Prostate gland (tissue), 2 donors: ENCODE measurements at regions not wholly inside any gene's neighbourhood (a gene's known extent, or its start where the extent isn't known, plus 50 kb on each side); places are given as distances from the start of the nearest gene placed in this dataset.

Experiments
- DNase-seq: peaks from one replicate; pipeline ENCODE4 v3.0.0-alpha.2; 2019; ENCODE audit warnings: low spot score
- H3K27ac ChIP-seq, 2 donors: fragments of 200-600 bp; sonication (generic); 2 replicates each; pipeline ENCODE4 v1.5.1; 2017 to 2019
- H3K27me3 ChIP-seq: fragments of 200-600 bp; sonication (generic); replicated peaks from 2 replicates; pipeline ENCODE4 v1.5.1; 2019; ENCODE audit not compliant: insufficient read depth
- H3K36me3 ChIP-seq, 2 donors: fragments of 200-600 bp; sonication (generic); 1 replicate in 1 of 2; 2 replicates in 1 of 2; pipeline versions ENCODE4 v1.5.1 to v1.8.1; 2017 to 2019
- H3K4me1 ChIP-seq: fragments of 200-600 bp; sonication (generic); replicated peaks from 2 replicates; pipeline ENCODE4 v1.5.1; 2019
- H3K4me3 ChIP-seq, 2 donors: fragments of 200-600 bp; sonication (generic); 2 replicates each; pipeline ENCODE4 v1.5.1; 2017 to 2019
- H3K9me3 ChIP-seq: fragments of 200-600 bp; sonication (generic); 2 replicates; pipeline ENCODE4 v1.5.1; 2017
- POLR2A ChIP-seq: fragments of 450-650 bp; IDR thresholded peaks from one replicate; pipeline ENCODE4 v1.6.1; 2016; ENCODE audit warnings: antibody characterized with exemption, mild to moderate bottlenecking
- POLR2AphosphoS5 ChIP-seq: sonication (generic); formaldehyde crosslinking; IDR thresholded peaks from one replicate; pipeline ENCODE4 v1.6.1; 2017; ENCODE audit warnings: antibody characterized with exemption
- WGBS: methylation state at CpG from one replicate; pipeline ENCODE4 v1.1.5; 2018; 5-methylcytosine and 5-hydroxymethylcytosine counted together
- intact Hi-C: fragments of 100-400 bp; cut with DNase I; formaldehyde crosslinking; loops from one replicate; pipeline ENCODE4 v1.14.2; 2022
- TF ChIP-seq, protein P1 (sequence below), 4 experiments: fragments of 200-600 bp in 2 of 4; fragments of 450-650 bp in 2 of 4; sonication (generic) in 2 of 4; IDR thresholded peaks; 1 replicate in 3 of 4; 2 replicates in 1 of 4; pipeline ENCODE4 v1.5.1; 2016 to 2019; ENCODE audit warnings: antibody characterized with exemption in 4 of 4, mild to moderate bottlenecking in 2 of 4, moderate library complexity in 2 of 4

DNA sequence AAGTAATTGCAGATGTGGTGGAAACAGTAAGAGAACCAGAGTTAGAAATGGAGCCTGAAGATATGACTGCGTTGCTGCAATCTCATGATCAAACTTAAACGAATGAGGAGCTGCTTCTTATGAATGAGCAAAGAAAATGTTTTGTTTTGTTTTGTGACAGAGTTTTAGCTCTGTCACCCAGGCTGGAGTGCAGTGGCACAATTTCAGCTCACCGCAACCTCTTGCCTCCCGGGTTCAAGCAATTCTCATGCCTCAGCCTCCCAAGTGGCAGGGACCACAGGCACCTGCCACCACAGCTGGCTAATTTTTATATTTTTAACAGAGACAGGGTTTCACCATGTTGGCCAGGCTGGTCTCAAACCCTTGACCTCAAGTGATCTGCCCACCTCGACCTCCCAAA is 53.3 kb upstream of the NFASC start:
- no peaks in the 10 kb centered on the region for H3K36me3 ChIP-seq
- no peak overlapping the region for H3K4me3 ChIP-seq
- DNase-seq, result no peak
- peaks cover 6% of the 10 kb centered on the region for H3K4me1 ChIP-seq
- WGBS, result 93% methylated on average over 5 of the region's 5 CpGs
- no peaks in the 10 kb centered on the region for H3K9me3 ChIP-seq
- no peak overlapping the region for H3K27ac ChIP-seq
- intact Hi-C loops, result no loop called here
- TF ChIP-seq POLR2A, result no peak
- TF ChIP-seq, protein P1, sequence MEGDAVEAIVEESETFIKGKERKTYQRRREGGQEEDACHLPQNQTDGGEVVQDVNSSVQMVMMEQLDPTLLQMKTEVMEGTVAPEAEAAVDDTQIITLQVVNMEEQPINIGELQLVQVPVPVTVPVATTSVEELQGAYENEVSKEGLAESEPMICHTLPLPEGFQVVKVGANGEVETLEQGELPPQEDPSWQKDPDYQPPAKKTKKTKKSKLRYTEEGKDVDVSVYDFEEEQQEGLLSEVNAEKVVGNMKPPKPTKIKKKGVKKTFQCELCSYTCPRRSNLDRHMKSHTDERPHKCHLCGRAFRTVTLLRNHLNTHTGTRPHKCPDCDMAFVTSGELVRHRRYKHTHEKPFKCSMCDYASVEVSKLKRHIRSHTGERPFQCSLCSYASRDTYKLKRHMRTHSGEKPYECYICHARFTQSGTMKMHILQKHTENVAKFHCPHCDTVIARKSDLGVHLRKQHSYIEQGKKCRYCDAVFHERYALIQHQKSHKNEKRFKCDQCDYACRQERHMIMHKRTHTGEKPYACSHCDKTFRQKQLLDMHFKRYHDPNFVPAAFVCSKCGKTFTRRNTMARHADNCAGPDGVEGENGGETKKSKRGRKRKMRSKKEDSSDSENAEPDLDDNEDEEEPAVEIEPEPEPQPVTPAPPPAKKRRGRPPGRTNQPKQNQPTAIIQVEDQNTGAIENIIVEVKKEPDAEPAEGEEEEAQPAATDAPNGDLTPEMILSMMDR (IDR thresholded peaks at IDR 0.05), result no peak
- no peak for TF ChIP-seq POLR2AphosphoS5
- no peaks in the 10 kb centered on the region for H3K27me3 ChIP-seq

DNA sequence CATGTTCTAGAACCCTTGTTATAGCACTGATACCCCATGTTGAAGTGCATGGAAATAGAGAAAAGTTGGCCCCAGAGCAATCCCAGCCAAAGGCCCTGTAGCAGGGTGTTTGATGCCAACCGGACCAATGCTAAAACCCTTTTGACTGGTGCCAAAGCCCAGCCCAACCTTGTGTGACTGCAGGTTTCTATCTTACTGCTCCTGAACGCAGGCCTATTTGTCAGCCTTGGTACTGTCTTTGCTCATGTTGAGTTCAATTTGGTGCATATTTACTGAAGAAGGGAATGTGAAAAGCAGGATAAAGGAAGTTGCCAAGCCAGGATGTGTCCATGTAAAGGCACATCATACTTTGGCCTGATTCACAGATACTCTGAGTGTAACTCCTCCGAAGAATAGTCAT is 51.7 kb upstream of the NFASC start:
- TF ChIP-seq POLR2AphosphoS5, result no peak
- no peak for TF ChIP-seq POLR2A
- TF ChIP-seq, protein P1 (IDR thresholded peaks at IDR 0.05), result no peak
- H3K9me3 ChIP-seq, result no peaks in the 10 kb centered on the region
- H3K36me3 ChIP-seq, result no peaks in the 10 kb centered on the region
- H3K4me3 ChIP-seq, result no peak overlapping the region
- no peaks in the 10 kb centered on the region for H3K27me3 ChIP-seq
- no peak overlapping the region for H3K27ac ChIP-seq
- WGBS, result 31% methylated on average over 3 of the region's 3 CpGs
- no peak for DNase-seq
- intact Hi-C loops, result no loop called here
- H3K4me1 ChIP-seq, result peaks cover 6% of the 10 kb centered on the region

DNA sequence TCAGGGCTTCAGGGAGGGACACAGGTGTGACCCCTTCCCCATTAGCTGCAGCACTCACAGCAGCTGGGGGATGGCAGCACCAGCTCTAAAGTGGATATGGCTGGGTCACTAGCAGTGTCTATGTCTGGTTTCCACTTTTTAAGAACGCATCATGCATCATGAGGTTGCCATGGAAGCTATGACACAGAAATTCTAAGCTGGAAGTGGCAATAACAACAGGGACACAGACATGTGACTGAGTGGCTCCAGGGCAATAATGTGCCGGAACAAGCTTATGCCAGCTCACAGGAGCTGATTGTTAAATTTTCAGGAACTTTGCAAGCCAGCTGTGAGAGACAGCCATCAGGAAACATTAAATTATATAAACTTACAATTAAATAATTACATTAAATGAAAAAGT is 51.2 kb upstream of the NFASC start:
- peaks cover 6% of the 10 kb centered on the region for H3K4me1 ChIP-seq
- intact Hi-C loops, result no loop called here
- H3K36me3 ChIP-seq, result no peaks in the 10 kb centered on the region
- H3K9me3 ChIP-seq, result no peaks in the 10 kb centered on the region
- TF ChIP-seq POLR2A (no peak), POLR2AphosphoS5 (no peak)
- TF ChIP-seq, protein P1 (IDR thresholded peaks at IDR 0.05), result no peak
- WGBS, result 72% methylated on average over 2 of the region's 2 CpGs
- no peaks in the 10 kb centered on the region for H3K27me3 ChIP-seq
- no peak overlapping the region for H3K4me3 ChIP-seq
- H3K27ac ChIP-seq, result no peak overlapping the region
- DNase-seq, result no peak
